ENCODE measurements at regions not wholly inside any gene's neighbourhood (a gene's known extent, or its start where the extent isn't known, plus 50 kb on each side); places are given as distances from the start of the nearest gene placed in this dataset.

DNA sequence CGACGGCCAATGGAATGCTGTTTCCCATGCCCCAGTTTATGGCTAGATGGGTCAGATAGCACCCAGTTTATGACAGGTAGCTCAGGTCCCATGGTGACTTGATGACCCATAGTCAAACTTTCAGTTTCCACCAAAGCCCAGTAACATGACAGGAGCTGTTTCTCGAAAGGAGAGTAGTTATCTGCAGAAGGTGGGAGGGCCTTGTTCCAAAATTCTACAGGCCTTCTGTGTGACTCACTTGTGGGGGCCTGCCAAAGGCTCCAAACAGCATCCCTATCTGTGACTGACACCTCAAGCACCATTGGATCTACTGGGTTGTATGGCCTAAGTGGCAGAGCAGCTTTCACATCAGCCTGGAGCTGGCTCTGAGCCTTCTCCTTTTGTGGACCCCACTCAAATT is 379.7 kb upstream of the MANEA start:
- H3K9ac ChIP-seq: no peak overlapping the region
- no peaks in the 10 kb centered on the region for H4K20me1 ChIP-seq
- no peak overlapping the region for H3K4me3 ChIP-seq
- H3K27me3 ChIP-seq: no peaks in the 10 kb centered on the region
- H3K27ac ChIP-seq: no peak overlapping the region
- no peaks in the 10 kb centered on the region for H3K4me1 ChIP-seq
- TF ChIP-seq Cebpa-rat (IDR thresholded peaks at IDR 0.05): no peak
- no peak overlapping the region for H3K4me2 ChIP-seq
- H3K36me3 ChIP-seq: no peaks in the 10 kb centered on the region
- H3K9me3 ChIP-seq: no peaks in the 10 kb centered on the region

DNA sequence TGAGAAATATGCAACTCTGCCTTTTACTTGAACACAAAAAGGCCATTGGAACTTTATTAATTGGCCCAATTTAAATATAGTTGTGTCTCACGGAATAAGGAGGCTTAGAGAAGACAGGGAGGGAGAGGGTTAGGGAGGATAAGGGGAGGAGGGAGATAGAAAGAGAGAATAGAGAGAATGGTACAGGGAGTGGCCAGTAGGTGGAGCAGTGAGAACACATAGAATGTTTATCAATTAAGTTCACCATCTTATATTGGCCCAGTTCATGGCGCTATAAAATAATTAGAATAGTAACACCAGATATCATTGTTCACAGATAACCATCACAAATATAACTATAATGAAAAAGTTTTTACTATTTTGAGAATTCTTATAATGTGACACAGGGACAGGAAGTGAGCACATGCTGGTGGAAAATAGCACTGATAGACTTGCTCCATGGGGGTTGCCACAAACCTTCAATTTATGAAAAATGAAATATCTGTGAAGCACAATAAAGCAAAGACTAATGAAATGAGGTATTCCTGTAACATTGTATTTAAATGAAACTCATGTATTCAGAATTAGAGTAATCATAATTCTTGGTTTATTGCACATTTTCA is 374.1 kb upstream of the MANEA start:
- H3K4me1 ChIP-seq: no peaks in the 10 kb centered on the region
- H4K20me1 ChIP-seq: no peaks in the 10 kb centered on the region
- H3K9me3 ChIP-seq: no peaks in the 10 kb centered on the region
- H3K4me2 ChIP-seq: no peak overlapping the region
- TF ChIP-seq Cebpa-rat (IDR thresholded peaks at IDR 0.05): no peak
- no peak overlapping the region for H3K27ac ChIP-seq
- no peaks in the 10 kb centered on the region for H3K27me3 ChIP-seq
- H3K4me3 ChIP-seq: no peak overlapping the region
- no peak overlapping the region for H3K9ac ChIP-seq
- no peaks in the 10 kb centered on the region for H3K36me3 ChIP-seq

DNA sequence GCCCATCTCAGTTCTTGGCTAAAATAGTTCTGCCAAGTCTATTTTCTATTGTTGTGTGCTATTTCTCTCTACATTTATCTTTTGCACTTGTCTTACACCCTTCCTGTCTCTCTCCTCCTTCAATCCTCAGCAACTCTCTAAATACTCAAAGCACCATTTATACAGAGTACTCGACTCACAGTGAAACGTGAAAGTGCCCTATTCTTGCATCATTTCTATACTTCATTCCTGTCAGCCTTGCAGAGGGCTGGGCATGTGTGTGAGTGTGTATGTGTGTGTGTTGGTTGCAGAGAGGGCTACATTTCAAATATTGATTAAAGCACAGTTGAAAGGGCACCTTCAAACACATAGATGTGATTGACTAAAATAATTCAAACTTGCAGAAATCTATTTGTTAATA is 373.2 kb upstream of the MANEA start:
- no peak overlapping the region for H3K27ac ChIP-seq
- no peaks in the 10 kb centered on the region for H4K20me1 ChIP-seq
- no peak overlapping the region for H3K4me2 ChIP-seq
- TF ChIP-seq Cebpa-rat (IDR thresholded peaks at IDR 0.05): no peak
- no peaks in the 10 kb centered on the region for H3K36me3 ChIP-seq
- H3K27me3 ChIP-seq: no peaks in the 10 kb centered on the region
- no peak overlapping the region for H3K4me3 ChIP-seq
- no peak overlapping the region for H3K9ac ChIP-seq
- H3K4me1 ChIP-seq: no peaks in the 10 kb centered on the region
- no peaks in the 10 kb centered on the region for H3K9me3 ChIP-seq

DNA sequence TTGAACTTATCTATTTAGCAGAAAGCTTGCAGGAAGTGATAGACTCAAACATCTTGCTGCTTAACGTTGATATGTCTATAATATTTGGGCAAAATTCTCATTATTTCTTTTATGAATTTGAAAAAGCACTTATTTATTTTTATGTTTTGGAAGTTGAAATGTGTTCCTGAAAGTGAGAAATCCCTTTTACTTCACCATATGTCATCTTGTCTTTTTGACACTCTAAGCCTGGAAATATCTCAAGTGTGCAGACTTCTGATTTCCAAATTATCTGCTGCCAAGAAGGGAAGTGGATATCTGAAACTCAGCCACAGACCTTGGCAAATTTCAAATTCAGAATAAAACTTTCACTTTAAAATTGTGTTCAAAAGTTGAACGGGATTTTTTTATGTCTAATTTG is 368.7 kb upstream of the MANEA start:
- Histone ChIP-seq H3K4me1 (no peaks in the 10 kb centered on the region), H3K27ac (no peak overlapping the region), H3K36me3 (no peaks in the 10 kb centered on the region), H3K9me3 (no peaks in the 10 kb centered on the region), H3K4me3 (no peak overlapping the region), H3K27me3 (no peaks in the 10 kb centered on the region), H4K20me1 (no peaks in the 10 kb centered on the region), H3K9ac (no peak overlapping the region), H3K4me2 (no peak overlapping the region)
- no peak for TF ChIP-seq Cebpa-rat (IDR thresholded peaks at IDR 0.05)

DNA sequence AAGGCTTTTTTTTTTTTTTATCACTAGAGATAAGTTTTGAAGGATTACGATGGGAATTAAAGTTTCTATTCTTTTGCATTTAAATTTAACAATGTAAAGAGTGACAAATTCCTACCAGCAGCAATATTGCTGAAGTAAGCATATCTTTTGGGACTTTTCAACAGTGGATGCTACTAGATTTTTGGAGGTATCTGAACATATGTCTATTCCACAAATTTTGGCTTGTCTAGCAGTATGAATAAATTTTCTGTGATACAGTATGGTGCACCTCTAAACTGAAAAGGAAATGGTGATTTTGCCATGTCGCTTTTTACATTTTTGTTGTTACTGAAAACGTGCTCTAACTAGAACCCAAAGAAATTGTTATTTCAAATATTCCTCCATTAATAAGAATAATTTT is 368.3 kb upstream of the MANEA start:
- no peak for TF ChIP-seq Cebpa-rat (IDR thresholded peaks at IDR 0.05)
- no peaks in the 10 kb centered on the region for H3K4me1 ChIP-seq
- H3K9me3 ChIP-seq: no peaks in the 10 kb centered on the region
- no peaks in the 10 kb centered on the region for H4K20me1 ChIP-seq
- H3K9ac ChIP-seq: no peak overlapping the region
- H3K4me3 ChIP-seq: no peak overlapping the region
- no peaks in the 10 kb centered on the region for H3K36me3 ChIP-seq
- H3K27me3 ChIP-seq: no peaks in the 10 kb centered on the region
- no peak overlapping the region for H3K27ac ChIP-seq
- no peak overlapping the region for H3K4me2 ChIP-seq

DNA sequence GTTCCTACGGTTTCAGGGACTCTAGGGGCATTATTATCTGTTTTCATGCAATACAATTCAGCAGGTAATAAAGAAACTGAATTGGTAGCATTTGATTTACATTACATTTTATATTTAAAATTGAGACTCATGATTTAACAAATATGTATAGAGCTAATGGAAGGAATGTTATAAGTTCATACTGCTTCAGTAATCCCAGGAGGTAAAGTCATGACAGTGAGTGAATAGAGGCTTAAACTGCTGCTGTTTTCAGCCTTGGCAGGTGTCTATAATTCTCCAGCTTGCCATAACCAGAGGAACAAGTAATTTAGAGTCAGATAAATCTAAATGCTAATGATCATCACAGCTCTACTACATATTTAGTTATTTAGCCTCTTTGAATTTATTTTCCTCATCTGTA is 360.8 kb upstream of the MANEA start:
- H3K27me3 ChIP-seq: no peaks in the 10 kb centered on the region
- no peaks in the 10 kb centered on the region for H4K20me1 ChIP-seq
- H3K36me3 ChIP-seq: no peaks in the 10 kb centered on the region
- H3K4me1 ChIP-seq: no peaks in the 10 kb centered on the region
- TF ChIP-seq Cebpa-rat (IDR thresholded peaks at IDR 0.05): no peak
- no peak overlapping the region for H3K9ac ChIP-seq
- no peak overlapping the region for H3K4me3 ChIP-seq
- H3K27ac ChIP-seq: no peak overlapping the region
- H3K9me3 ChIP-seq: no peaks in the 10 kb centered on the region
- no peak overlapping the region for H3K4me2 ChIP-seq

DNA sequence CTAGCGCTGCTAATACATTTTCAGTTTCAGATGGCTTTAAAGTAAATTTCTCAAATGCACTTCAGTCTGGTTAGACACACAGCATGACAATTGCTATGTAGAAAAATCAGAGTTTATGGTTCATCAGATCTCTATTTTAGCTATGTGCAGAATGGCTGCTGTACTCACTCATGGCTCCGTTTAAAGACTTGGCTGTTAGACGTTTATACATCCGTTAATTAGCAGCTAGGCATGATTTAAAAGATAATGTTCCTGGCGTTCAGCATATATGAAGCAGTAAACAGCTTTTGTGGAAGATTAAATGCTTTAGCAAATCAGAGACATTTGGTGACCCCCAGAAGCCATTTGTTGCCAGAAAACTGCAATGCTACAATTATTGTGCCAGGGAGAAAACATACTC is 350.0 kb upstream of the MANEA start:
- no peaks in the 10 kb centered on the region for H3K36me3 ChIP-seq
- H3K4me3 ChIP-seq: no peak overlapping the region
- H4K20me1 ChIP-seq: no peaks in the 10 kb centered on the region
- H3K27ac ChIP-seq: no peak overlapping the region
- H3K4me2 ChIP-seq: no peak overlapping the region
- no peak overlapping the region for H3K9ac ChIP-seq
- H3K27me3 ChIP-seq: no peaks in the 10 kb centered on the region
- H3K9me3 ChIP-seq: no peaks in the 10 kb centered on the region
- H3K4me1 ChIP-seq: no peaks in the 10 kb centered on the region
- TF ChIP-seq Cebpa-rat (IDR thresholded peaks at IDR 0.05): no peak

DNA sequence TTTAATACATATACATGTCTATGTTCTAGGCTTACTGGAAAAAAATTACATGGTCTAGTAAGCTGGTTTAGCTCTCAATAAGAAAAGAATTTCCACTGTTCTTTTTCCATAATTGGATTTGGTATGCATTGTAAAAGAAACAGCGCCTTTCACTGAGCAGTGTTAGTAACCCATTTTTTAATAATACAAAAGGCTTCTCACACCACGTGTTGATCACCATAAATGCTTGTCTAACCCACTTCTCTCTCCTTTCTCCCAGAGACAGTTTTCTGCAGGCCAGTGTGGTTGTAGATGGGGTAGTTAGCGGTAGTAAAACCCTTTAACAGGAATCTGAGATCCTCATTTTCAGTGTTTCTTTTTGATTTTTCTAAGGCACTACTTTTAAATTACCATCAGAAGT is 348.7 kb upstream of the MANEA start:
- Histone ChIP-seq H4K20me1 (no peaks in the 10 kb centered on the region), H3K4me1 (no peaks in the 10 kb centered on the region), H3K4me2 (no peak overlapping the region), H3K9ac (no peak overlapping the region), H3K27me3 (no peaks in the 10 kb centered on the region), H3K4me3 (no peak overlapping the region), H3K36me3 (no peaks in the 10 kb centered on the region), H3K9me3 (no peaks in the 10 kb centered on the region), H3K27ac (no peak overlapping the region)
- TF ChIP-seq Cebpa-rat (IDR thresholded peaks at IDR 0.05): no peak

DNA sequence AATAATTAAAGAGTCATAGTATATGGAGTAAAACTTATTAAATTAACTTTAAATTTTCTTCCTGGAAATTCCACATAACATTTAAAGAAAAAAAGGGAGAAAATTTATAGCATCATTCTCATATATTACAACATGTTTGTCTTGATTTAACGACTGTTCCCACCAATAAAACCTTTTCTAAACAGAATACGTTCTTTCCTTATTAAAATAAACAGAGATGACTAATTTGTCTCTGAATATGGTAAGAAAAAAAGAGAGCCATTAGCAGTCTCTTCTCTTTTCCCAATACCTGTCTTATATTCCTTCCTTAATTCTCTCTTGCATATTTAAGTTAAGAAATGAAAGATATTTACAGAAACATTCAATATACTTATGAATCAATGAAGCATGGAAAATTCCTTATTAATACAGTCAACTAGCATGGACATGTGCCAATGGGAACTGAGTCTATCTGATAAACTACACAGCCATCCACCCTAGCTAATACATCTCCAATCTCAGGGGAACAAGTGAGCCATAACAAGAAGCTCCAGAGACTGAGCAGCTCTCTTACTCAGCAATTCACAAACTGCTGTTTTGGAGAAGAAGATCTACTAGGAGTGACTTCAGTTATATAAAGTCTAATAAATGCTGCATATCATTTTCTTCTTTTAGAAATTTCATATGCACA is 347.1 kb upstream of the MANEA start:
- no peak overlapping the region for H3K4me3 ChIP-seq
- no peaks in the 10 kb centered on the region for H3K36me3 ChIP-seq
- H3K27me3 ChIP-seq: no peaks in the 10 kb centered on the region
- H3K4me2 ChIP-seq: no peak overlapping the region
- H4K20me1 ChIP-seq: no peaks in the 10 kb centered on the region
- no peaks in the 10 kb centered on the region for H3K9me3 ChIP-seq
- no peak for TF ChIP-seq Cebpa-rat (IDR thresholded peaks at IDR 0.05)
- H3K9ac ChIP-seq: no peak overlapping the region
- H3K4me1 ChIP-seq: no peaks in the 10 kb centered on the region
- H3K27ac ChIP-seq: no peak overlapping the region

DNA sequence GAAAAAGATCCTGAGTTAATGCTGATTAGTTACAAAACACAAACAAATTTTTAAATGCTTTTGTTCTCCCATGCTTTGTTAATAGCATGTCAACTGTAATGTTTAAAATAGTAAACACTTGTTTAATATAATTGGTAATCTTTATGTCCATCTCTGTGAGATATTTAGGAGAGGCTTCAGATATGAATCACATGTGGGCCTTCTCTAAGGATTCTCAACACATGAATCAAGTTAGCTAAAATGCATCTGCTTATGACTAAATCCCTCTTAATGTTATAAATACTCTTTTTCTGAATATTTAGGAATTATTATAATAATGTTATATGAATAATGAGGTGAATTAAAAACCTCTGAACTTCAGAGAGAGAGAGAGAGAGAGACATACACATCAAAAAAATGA is 345.9 kb upstream of the MANEA start:
- no peaks in the 10 kb centered on the region for H3K27me3 ChIP-seq
- TF ChIP-seq Cebpa-rat (IDR thresholded peaks at IDR 0.05): no peak
- no peaks in the 10 kb centered on the region for H4K20me1 ChIP-seq
- H3K4me2 ChIP-seq: no peak overlapping the region
- no peak overlapping the region for H3K27ac ChIP-seq
- no peak overlapping the region for H3K9ac ChIP-seq
- no peaks in the 10 kb centered on the region for H3K9me3 ChIP-seq
- no peaks in the 10 kb centered on the region for H3K36me3 ChIP-seq
- H3K4me1 ChIP-seq: no peaks in the 10 kb centered on the region
- no peak overlapping the region for H3K4me3 ChIP-seq

DNA sequence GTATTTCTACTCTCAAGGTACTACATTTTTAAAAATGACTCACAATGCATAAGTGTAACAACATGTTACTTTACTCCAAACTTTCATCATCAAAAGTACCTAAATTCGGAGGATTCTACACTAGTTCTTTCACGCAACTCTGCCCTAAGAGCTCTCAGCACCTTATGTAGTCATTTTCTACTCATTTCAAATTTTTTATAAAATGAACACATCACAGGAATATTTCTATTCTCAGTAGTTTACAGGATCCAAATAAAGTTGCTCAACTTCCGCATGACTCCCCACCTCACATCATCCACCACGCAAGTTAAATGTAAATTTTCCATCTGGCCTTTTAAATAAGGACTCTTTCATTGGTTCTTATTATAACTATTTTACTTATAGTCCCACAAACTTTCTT is 344.9 kb upstream of the MANEA start:
- Histone ChIP-seq H3K36me3 (no peaks in the 10 kb centered on the region), H3K4me3 (no peak overlapping the region), H3K4me2 (no peak overlapping the region), H3K27ac (no peak overlapping the region), H3K9me3 (no peaks in the 10 kb centered on the region), H4K20me1 (no peaks in the 10 kb centered on the region), H3K27me3 (no peaks in the 10 kb centered on the region), H3K4me1 (no peaks in the 10 kb centered on the region), H3K9ac (no peak overlapping the region)
- no peak for TF ChIP-seq Cebpa-rat (IDR thresholded peaks at IDR 0.05)
